ENCODE measurements at regions not wholly inside any gene's neighbourhood (a gene's known extent, or its start where the extent isn't known, plus 50 kb on each side); places are given as distances from the start of the nearest gene placed in this dataset.

- intact Hi-C loops (cut with micrococcal nuclease; ENCODE audit: unreplicated experiment) = no loop called here
Measured at GRCh38 chr3:21043139-21043538, 707.9 kb downstream of the ZNF385D start.

GRCh38 chr3:21042184-21042583 lies 708.8 kb downstream of the ZNF385D start:
- ChIA-PET POLR2A (ENCODE audit: low non-redundant PET) (no interaction called here), CTCF (no interaction called here)
- Histone ChIP-seq H3K4me1 (ENCODE audit: insufficient read depth, low read length, poor library complexity, severe bottlenecking) (no peaks in the 10 kb centered on the region), H3K27ac (ENCODE audit: low read depth, low read length, poor library complexity, severe bottlenecking) (no peak overlapping the region), H3K9me3 (ENCODE audit: low read depth, low read length, poor library complexity, severe bottlenecking) (peaks cover 28% of the 10 kb centered on the region), H3K27me3 (replicated peaks; ENCODE audit: insufficient read depth, low read depth, low read length, poor library complexity) (no peaks in the 10 kb centered on the region), H3K4me3 (ENCODE audit: low read depth, low read length, poor library complexity, severe bottlenecking) (no peak overlapping the region), H3K36me3 (ENCODE audit: insufficient read depth, low read length, poor library complexity, severe bottlenecking) (no peaks in the 10 kb centered on the region)
- TF ChIP-seq CTCF (conservative IDR thresholded peaks at IDR 0.05; ENCODE audit: low read depth, low read length) = no peak
- TF ChIP-seq EZH2 (IDR thresholded peaks at IDR 0.05; ENCODE audit: borderline replicate concordance, low read depth, low read length, poor library complexity, severe bottlenecking) = no peak
- no TSS peak for BruUV-seq (replicated peaks)
- intact Hi-C loops (cut with micrococcal nuclease; ENCODE audit: unreplicated experiment) = no loop called here
- no peak for DNase-seq (ENCODE audit: low spot score)

More at GRCh38 chr3:21043139-21043538, 707.9 kb downstream of the ZNF385D start:
- Histone ChIP-seq H3K36me3 (ENCODE audit: insufficient read depth, low read length, poor library complexity, severe bottlenecking) (no peaks in the 10 kb centered on the region), H3K9me3 (ENCODE audit: low read depth, low read length, poor library complexity, severe bottlenecking) (peaks cover 28% of the 10 kb centered on the region), H3K27ac (ENCODE audit: low read depth, low read length, poor library complexity, severe bottlenecking) (no peak overlapping the region), H3K27me3 (replicated peaks; ENCODE audit: insufficient read depth, low read depth, low read length, poor library complexity) (no peaks in the 10 kb centered on the region), H3K4me1 (ENCODE audit: insufficient read depth, low read length, poor library complexity, severe bottlenecking) (no peaks in the 10 kb centered on the region), H3K4me3 (ENCODE audit: low read depth, low read length, poor library complexity, severe bottlenecking) (no peak overlapping the region)
- ChIA-PET POLR2A (ENCODE audit: low non-redundant PET) (no interaction called here), CTCF (no interaction called here)
- TF ChIP-seq CTCF (conservative IDR thresholded peaks at IDR 0.05; ENCODE audit: low read depth, low read length) (no peak), EZH2 (IDR thresholded peaks at IDR 0.05; ENCODE audit: borderline replicate concordance, low read depth, low read length, poor library complexity, severe bottlenecking) (no peak)
- DNase-seq (ENCODE audit: low spot score) = no peak
- BruUV-seq (replicated peaks) = no TSS peak

- BruUV-seq (replicated peaks) = no TSS peak
- no peak for DNase-seq (ENCODE audit: low spot score)
- TF ChIP-seq EZH2 (IDR thresholded peaks at IDR 0.05; ENCODE audit: borderline replicate concordance, low read depth, low read length, poor library complexity, severe bottlenecking) (no peak), CTCF (conservative IDR thresholded peaks at IDR 0.05; ENCODE audit: low read depth, low read length) (no peak)
- POLR2A ChIA-PET (ENCODE audit: low non-redundant PET) = no interaction called here
- Histone ChIP-seq H3K36me3 (ENCODE audit: insufficient read depth, low read length, poor library complexity, severe bottlenecking) (no peaks in the 10 kb centered on the region), H3K4me1 (ENCODE audit: insufficient read depth, low read length, poor library complexity, severe bottlenecking) (no peaks in the 10 kb centered on the region), H3K27ac (ENCODE audit: low read depth, low read length, poor library complexity, severe bottlenecking) (no peak overlapping the region), H3K4me3 (ENCODE audit: low read depth, low read length, poor library complexity, severe bottlenecking) (no peak overlapping the region), H3K9me3 (ENCODE audit: low read depth, low read length, poor library complexity, severe bottlenecking) (peaks cover 26% of the 10 kb centered on the region), H3K27me3 (replicated peaks; ENCODE audit: insufficient read depth, low read depth, low read length, poor library complexity) (no peaks in the 10 kb centered on the region)
- intact Hi-C loops (cut with micrococcal nuclease; ENCODE audit: unreplicated experiment) = no loop called here
- CTCF ChIA-PET = no interaction called here
Measured at GRCh38 chr3:21041621-21042020, 709.4 kb downstream of the ZNF385D start.

Measured in A673 (cell line).